Astrocyte (in vitro differentiated cells and primary cell): ENCODE measurements at regions not wholly inside any gene's neighbourhood (a gene's known extent, or its start where the extent isn't known, plus 50 kb on each side); places are given as distances from the start of the nearest gene placed in this dataset.

Experiments used
- DNase-seq: peaks from one replicate; pipeline ENCODE4 v3.0.0-alpha.2; 2010; ENCODE audit warnings: low read depth
- FAIRE-seq: peaks from 2 replicates; lab custom pipeline; 2011; peaks lifted over from hg19 to GRCh38; lab: Jason Lieb, UNC
- H2AFZ ChIP-seq: 2 replicates; pipeline ENCODE4 v1.6.0; 2012; ENCODE audit warnings: low read depth, low read length, inconsistent platforms
- H3K27ac ChIP-seq: 2 replicates; pipeline ENCODE4 v1.5.1; 2011; ENCODE audit warnings: low read depth, low read length, inconsistent platforms
- H3K27me3 ChIP-seq: 2 replicates; pipeline ENCODE4 v1.6.0; 2011; ENCODE audit warnings: low read length, inconsistent platforms; ENCODE audit not compliant: insufficient read depth
- H3K36me3 ChIP-seq: 2 replicates; pipeline ENCODE4 v1.5.1; 2011; ENCODE audit warnings: low read length, inconsistent platforms; ENCODE audit not compliant: insufficient read depth
- H3K4me1 ChIP-seq: 2 replicates; pipeline ENCODE4 v1.5.1; 2011; ENCODE audit warnings: low read length, inconsistent platforms; ENCODE audit not compliant: insufficient read depth
- H3K4me2 ChIP-seq: 2 replicates; pipeline ENCODE4 v1.6.0; 2012; ENCODE audit warnings: low read length, inconsistent platforms
- H3K4me3 ChIP-seq: 2 replicates; pipeline ENCODE4 v1.5.1; 2011; ENCODE audit warnings: low read depth, mild to moderate bottlenecking, low read length, inconsistent platforms; ENCODE audit not compliant: insufficient read depth
- H3K79me2 ChIP-seq: 2 replicates; pipeline ENCODE4 v1.6.0; 2012; ENCODE audit warnings: mild to moderate bottlenecking, low read length, inconsistent platforms; ENCODE audit not compliant: insufficient read depth
- H3K9ac ChIP-seq: 2 replicates; pipeline ENCODE4 v1.6.0; 2012; ENCODE audit warnings: mild to moderate bottlenecking, low read length, inconsistent platforms
- H3K9me3 ChIP-seq: 2 replicates; pipeline ENCODE4 v1.5.1; 2012; ENCODE audit warnings: low read depth, mild to moderate bottlenecking, low read length, inconsistent platforms; ENCODE audit not compliant: insufficient read depth
- H4K20me1 ChIP-seq: 2 replicates; pipeline ENCODE4 v1.6.0; 2012; ENCODE audit warnings: low read length, inconsistent platforms; ENCODE audit not compliant: insufficient read depth
- H3K27ac Mint-ChIP-seq: one replicate; pipeline ENCODE4 v1.8.0; 2021; ENCODE audit warnings: mild to moderate bottlenecking, mixed read lengths; ENCODE audit not compliant: unreplicated experiment
- H3K27me3 Mint-ChIP-seq: one replicate; pipeline ENCODE4 v1.8.0; 2021; ENCODE audit warnings: low read depth, mixed read lengths; ENCODE audit not compliant: unreplicated experiment
- H3K36me3 Mint-ChIP-seq: one replicate; pipeline ENCODE4 v1.8.0; 2021; ENCODE audit warnings: low read depth, mixed read lengths; ENCODE audit not compliant: unreplicated experiment
- H3K4me1 Mint-ChIP-seq: one replicate; pipeline ENCODE4 v1.8.0; 2021; ENCODE audit warnings: low read depth, mixed read lengths; ENCODE audit not compliant: unreplicated experiment
- H3K4me3 Mint-ChIP-seq: one replicate; pipeline ENCODE4 v1.8.0; 2021; ENCODE audit warnings: mild to moderate bottlenecking, moderate library complexity, mixed read lengths; ENCODE audit not compliant: unreplicated experiment
- H3K9me3 Mint-ChIP-seq: one replicate; pipeline ENCODE4 v1.8.0; 2021; ENCODE audit warnings: mild to moderate bottlenecking, mixed read lengths; ENCODE audit not compliant: unreplicated experiment
- CTCF ChIP-seq: IDR thresholded peaks from 2 replicates; pipeline ENCODE4 v1.5.1; 2011; ENCODE audit warnings: low read depth, mild to moderate bottlenecking, inconsistent platforms, low read length, moderate library complexity; ENCODE audit not compliant: insufficient read depth
- EZH2 ChIP-seq: IDR thresholded peaks from 2 replicates; pipeline ENCODE4 v1.6.1; 2012; ENCODE audit warnings: mild to moderate bottlenecking, low read length, inconsistent platforms; ENCODE audit not compliant: insufficient read depth

- Mint-ChIP-seq H3K4me1 (peaks cover 14% of the 10 kb centered on the region), H3K27me3 (no peaks in the 10 kb centered on the region), H3K4me3 (no peak overlapping the region), H3K9me3 (no peaks in the 10 kb centered on the region), H3K36me3 (no peaks in the 10 kb centered on the region), H3K27ac (no peak overlapping the region)
- TF ChIP-seq CTCF, result no peak
- no peak for TF ChIP-seq EZH2
- H3K27me3 ChIP-seq, result no peaks in the 10 kb centered on the region
- no peak overlapping the region for H3K9ac ChIP-seq
- FAIRE-seq, result peak; percentile 13
- H3K4me2 ChIP-seq, result no peak overlapping the region
- no peak overlapping the region for H3K27ac ChIP-seq
- H3K36me3 ChIP-seq, result no peaks in the 10 kb centered on the region
- peaks cover 18% of the 10 kb centered on the region for H3K4me1 ChIP-seq
- no peaks in the 10 kb centered on the region for H3K79me2 ChIP-seq
- DNase-seq, result peak; percentile 74
- no peaks in the 10 kb centered on the region for H4K20me1 ChIP-seq
- no peak overlapping the region for H3K4me3 ChIP-seq
- no peaks in the 10 kb centered on the region for H3K9me3 ChIP-seq
- H2AFZ ChIP-seq, result no peak overlapping the region
Observed at GRCh38 chr7:41328544-41328943, 374.3 kb downstream of the INHBA start.

GRCh38 chr7:41328131-41328530, 374.8 kb downstream of the INHBA start:
- Mint-ChIP-seq H3K4me1 (peaks cover 12% of the 10 kb centered on the region), H3K4me3 (no peak overlapping the region), H3K36me3 (no peaks in the 10 kb centered on the region), H3K9me3 (no peaks in the 10 kb centered on the region), H3K27me3 (no peaks in the 10 kb centered on the region), H3K27ac (no peak overlapping the region)
- Histone ChIP-seq H3K27me3 (no peaks in the 10 kb centered on the region), H3K4me1 (peaks cover 13% of the 10 kb centered on the region), H3K27ac (no peak overlapping the region), H3K9me3 (no peaks in the 10 kb centered on the region), H4K20me1 (no peaks in the 10 kb centered on the region), H3K9ac (no peak overlapping the region), H2AFZ (no peak overlapping the region), H3K36me3 (no peaks in the 10 kb centered on the region), H3K4me2 (no peak overlapping the region), H3K79me2 (no peaks in the 10 kb centered on the region), H3K4me3 (no peak overlapping the region)
- DNase-seq (no peak), FAIRE-seq (no peak)
- TF ChIP-seq CTCF, result no peak
- TF ChIP-seq EZH2, result no peak

GRCh38 chr7:41326616-41327015, 376.3 kb downstream of the INHBA start:
- TF ChIP-seq EZH2 (no peak), CTCF (no peak)
- H3K27ac Mint-ChIP-seq, result no peak overlapping the region
- H3K27ac ChIP-seq, result no peak overlapping the region
- no peaks in the 10 kb centered on the region for H3K27me3 ChIP-seq
- DNase-seq, result no peak
- no peak overlapping the region for H3K9ac ChIP-seq
- H2AFZ ChIP-seq, result no peak overlapping the region
- H3K79me2 ChIP-seq, result no peaks in the 10 kb centered on the region
- no peak overlapping the region for H3K4me2 ChIP-seq
- no peaks in the 10 kb centered on the region for H3K36me3 Mint-ChIP-seq
- H3K9me3 ChIP-seq, result no peaks in the 10 kb centered on the region
- H3K4me1 Mint-ChIP-seq, result peaks cover 10% of the 10 kb centered on the region
- H3K4me3 Mint-ChIP-seq, result no peak overlapping the region
- no peak overlapping the region for H3K4me3 ChIP-seq
- H3K36me3 ChIP-seq, result no peaks in the 10 kb centered on the region
- no peaks in the 10 kb centered on the region for H3K9me3 Mint-ChIP-seq
- peaks cover 11% of the 10 kb centered on the region for H3K4me1 ChIP-seq
- FAIRE-seq, result no peak
- H4K20me1 ChIP-seq, result no peaks in the 10 kb centered on the region
- H3K27me3 Mint-ChIP-seq, result no peaks in the 10 kb centered on the region
